ENCODE measurements at regions not wholly inside any gene's neighbourhood (a gene's known extent, or its start where the extent isn't known, plus 50 kb on each side); places are given as distances from the start of the nearest gene placed in this dataset.
"Not testable (repeated sequence)": the region's sequence is repeated elsewhere in the genome, so short reads cannot be mapped to it uniquely, and the experiment has no call there.

GRCh38 chr3:87442470-87442869 lies 166.1 kb upstream of the POU1F1 start:
- DNase-seq (ENCODE audit: low read depth): no peak
- no peak overlapping the region for H3K4me3 ChIP-seq (ENCODE audit: low read depth, low read length)
- no peak for TF ChIP-seq CTCF (conservative IDR thresholded peaks at IDR 0.05; ENCODE audit: low read depth, low read length)

- TF ChIP-seq CTCF (conservative IDR thresholded peaks at IDR 0.05; ENCODE audit: low read depth, low read length): no peak
- no peak for DNase-seq (ENCODE audit: low read depth)
- no peak overlapping the region for H3K4me3 ChIP-seq (ENCODE audit: low read depth, low read length)
Measured at GRCh38 chr3:87437765-87438164, 161.4 kb upstream of the POU1F1 start.

- no peak for TF ChIP-seq CTCF (conservative IDR thresholded peaks at IDR 0.05; ENCODE audit: low read depth, low read length)
- peak; percentile 4 for DNase-seq (ENCODE audit: low read depth)
- no peak overlapping the region for H3K4me3 ChIP-seq (ENCODE audit: low read depth, low read length)
Measured at GRCh38 chr3:87436781-87437543, 160.6 kb upstream of the POU1F1 start.

- H3K4me3 ChIP-seq (ENCODE audit: low read depth, low read length): no peak overlapping the region
- DNase-seq (ENCODE audit: low read depth): no peak
- no peak for TF ChIP-seq CTCF (conservative IDR thresholded peaks at IDR 0.05; ENCODE audit: low read depth, low read length)
Measured at GRCh38 chr3:87435926-87436620, 159.7 kb upstream of the POU1F1 start.

- H3K4me3 ChIP-seq (ENCODE audit: low read depth, low read length); DNase-seq (ENCODE audit: low read depth): not testable (repeated sequence)
Measured at GRCh38 chr3:87433445-87433844, 157.1 kb upstream of the POU1F1 start.

GRCh38 chr3:87426918-87427317 lies 150.5 kb upstream of the POU1F1 start:
- no peak for DNase-seq (ENCODE audit: low read depth)
- no peak for TF ChIP-seq CTCF (conservative IDR thresholded peaks at IDR 0.05; ENCODE audit: low read depth, low read length)
- H3K4me3 ChIP-seq (ENCODE audit: low read depth, low read length): no peak overlapping the region

- DNase-seq (ENCODE audit: low read depth): no peak
- H3K4me3 ChIP-seq (ENCODE audit: low read depth, low read length): no peak overlapping the region
- no peak for TF ChIP-seq CTCF (conservative IDR thresholded peaks at IDR 0.05; ENCODE audit: low read depth, low read length)
Measured at GRCh38 chr3:87425056-87425455, 148.7 kb upstream of the POU1F1 start.

Measured in epithelial cell of proximal tubule (primary cell).